UCSD-AML1 (cell line): ENCODE measurements at regions not wholly inside any gene's neighbourhood (a gene's known extent, or its start where the extent isn't known, plus 50 kb on each side); places are given as distances from the start of the nearest gene placed in this dataset.
"Not testable (repeated sequence)": the region's sequence is repeated elsewhere in the genome, so short reads cannot be mapped to it uniquely, and the experiment has no call there.

Source experiments
- DNase-seq: peaks from one replicate; lab custom pipeline; 2025; ENCODE audit not compliant: unreplicated experiment; lab: John Stamatoyannopoulos, UW

DNA sequence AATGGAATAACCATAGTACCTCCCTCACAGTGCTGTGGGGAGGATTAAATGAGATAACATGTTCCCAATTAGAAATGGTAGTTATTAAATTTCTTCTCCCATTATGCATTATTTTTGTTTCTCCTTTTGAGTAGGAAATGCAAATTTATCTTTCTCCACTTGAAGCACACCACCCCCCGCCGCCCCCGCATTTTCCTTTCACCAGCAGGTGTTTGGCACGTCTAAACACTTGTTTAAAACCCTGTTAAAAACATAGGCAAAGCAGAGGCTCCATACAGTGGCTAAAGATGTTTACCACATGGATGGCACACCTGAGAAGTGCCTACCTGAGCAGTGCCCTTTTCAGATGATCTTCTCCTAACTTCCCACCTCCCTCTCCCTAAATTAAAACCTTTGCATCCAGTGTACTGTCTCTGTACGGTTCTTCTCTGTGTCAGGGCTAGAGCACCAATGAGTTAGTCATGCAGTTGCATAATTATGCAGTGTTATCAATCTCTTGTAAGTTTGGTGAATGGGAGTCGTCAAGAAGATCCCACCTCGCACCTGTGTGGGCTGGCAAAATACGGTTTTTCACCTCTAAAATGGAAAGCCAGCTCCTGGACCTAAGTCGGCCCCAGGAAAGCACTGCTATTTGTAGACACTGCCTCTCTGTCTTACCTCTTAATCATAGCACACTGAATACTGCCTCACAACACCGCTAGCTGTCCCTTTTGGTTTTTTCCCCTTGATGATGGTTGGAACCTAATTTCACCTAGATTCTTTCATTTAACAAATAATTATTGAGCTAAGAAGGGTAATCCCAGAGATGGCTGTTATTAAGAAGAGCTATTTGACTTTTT is 122.0 kb downstream of the CT47B1 start:
- no peak for DNase-seq

DNA sequence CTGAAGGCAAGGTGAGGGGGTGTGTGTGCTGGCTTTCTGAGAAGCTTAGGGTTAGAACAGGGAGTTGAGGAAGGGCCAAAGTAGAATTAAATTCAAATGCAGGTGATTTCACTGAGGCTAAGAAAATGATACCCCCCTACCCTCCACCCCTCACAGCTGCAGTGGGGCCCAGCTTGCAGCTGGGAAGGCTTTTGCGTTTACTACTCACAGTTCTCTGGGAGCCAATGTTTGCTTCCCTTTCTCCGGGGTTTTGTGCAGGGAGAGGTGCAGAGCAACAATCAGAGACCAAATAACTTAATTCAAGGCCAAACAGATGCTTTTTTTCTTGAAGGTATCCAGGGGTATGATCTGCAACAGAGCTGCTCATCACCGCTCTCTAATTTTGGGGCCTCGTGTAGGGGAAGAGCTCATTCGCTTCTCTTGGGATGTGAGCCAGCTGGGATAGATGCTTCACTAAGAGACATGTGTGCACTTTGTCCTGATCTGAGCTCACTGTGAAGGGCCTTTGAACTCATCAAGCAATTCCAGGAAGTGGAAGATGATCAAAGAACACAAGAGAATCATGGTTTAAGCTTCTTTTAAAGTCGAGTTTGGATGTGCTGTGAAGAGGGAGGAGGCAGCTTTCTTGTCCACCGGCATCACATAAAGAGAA is 122.7 kb upstream of the C1GALT1C1 start:
- no peak for DNase-seq

DNA sequence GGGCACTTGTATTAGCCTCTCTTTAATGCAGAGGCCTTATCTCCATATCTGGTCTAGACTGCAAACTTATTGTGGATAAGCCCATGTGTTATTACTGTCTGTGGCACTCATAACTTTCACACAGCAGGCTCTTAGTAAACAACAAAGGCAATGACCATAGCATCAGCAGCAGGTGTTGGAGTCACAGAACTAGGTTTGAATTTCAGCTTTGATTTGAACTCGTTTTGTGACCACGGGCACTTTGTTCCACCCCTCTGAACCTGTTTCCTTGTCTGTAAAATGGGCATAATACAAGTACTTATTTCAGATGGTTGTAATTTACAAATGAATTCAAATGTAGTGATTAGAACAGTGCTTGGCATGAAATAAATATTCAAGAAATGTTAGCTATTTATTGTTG is 121.8 kb upstream of the C1GALT1C1 start:
- no peak for DNase-seq

DNA sequence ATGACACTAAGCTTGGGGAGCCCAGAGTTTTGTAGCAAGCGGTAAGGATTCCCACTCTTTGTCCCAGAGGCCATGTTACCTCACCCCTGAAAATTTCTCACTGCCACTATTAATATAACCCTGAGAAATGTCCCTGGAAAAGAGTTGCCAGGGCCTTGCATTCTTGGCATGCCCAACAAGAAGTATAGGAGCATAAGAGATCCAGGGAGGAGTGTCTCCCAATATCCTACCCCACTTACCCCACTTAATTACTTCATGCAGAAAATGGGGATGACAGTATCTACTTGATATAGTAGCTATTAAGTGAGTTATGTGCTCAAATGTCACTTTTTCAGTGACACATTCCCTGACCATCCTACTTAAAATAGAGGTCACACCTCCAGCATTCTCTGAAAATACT is 120.5 kb upstream of the C1GALT1C1 start:
- no peak for DNase-seq

DNA sequence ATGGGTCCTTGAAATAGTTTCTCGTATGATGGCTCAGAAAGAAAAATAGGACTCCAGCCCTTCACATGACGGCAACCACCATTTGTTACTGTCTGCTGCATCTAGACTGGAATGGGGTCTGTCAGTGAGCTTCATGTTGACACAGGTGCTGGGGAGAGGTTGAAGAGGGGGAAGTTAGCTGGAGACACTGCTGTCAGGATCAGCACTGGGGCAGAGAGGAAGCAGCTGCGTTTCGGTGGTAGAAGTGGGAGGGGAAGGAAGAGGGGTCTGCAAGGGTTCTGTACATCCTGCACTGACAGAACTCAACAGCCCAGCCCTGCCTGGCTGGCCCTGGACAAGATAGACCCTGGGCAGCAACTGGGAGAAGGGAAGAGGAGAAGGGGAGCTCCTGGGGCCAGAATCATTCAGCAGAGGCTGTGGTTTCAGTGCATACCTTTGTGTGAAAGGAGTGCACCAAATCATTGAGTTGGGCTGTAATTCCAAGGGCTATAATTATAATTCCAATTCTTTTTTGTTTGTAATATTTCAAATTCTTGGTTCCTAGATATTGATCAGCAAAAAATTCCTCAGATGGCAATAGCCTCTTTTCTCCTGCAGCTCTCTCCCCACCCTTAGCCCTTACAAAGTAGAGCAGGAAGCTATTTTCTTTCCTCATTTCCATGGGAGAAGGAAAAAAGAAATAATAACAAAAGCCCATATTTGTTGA is 119.4 kb upstream of the C1GALT1C1 start:
- peak; percentile 60 for DNase-seq

DNA sequence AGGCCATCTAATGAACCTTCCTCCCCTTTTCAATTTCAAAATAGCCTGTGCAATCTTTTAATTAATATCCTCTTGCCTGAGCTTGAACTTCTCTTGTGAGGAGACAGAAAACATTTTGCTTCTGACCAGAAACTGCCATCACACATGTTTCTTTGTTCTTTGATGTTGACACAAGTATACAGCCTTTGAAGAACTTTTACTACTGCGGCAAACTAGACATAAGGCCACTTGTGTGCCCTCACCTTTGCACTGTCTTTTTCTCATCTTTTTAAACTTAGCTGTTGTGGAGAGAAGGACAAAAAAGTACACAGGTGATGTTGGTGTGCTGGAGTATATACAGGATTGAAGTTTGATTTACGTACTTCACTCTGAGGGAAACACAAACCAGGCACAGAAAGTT is 116.3 kb upstream of the C1GALT1C1 start:
- no peak for DNase-seq

DNA sequence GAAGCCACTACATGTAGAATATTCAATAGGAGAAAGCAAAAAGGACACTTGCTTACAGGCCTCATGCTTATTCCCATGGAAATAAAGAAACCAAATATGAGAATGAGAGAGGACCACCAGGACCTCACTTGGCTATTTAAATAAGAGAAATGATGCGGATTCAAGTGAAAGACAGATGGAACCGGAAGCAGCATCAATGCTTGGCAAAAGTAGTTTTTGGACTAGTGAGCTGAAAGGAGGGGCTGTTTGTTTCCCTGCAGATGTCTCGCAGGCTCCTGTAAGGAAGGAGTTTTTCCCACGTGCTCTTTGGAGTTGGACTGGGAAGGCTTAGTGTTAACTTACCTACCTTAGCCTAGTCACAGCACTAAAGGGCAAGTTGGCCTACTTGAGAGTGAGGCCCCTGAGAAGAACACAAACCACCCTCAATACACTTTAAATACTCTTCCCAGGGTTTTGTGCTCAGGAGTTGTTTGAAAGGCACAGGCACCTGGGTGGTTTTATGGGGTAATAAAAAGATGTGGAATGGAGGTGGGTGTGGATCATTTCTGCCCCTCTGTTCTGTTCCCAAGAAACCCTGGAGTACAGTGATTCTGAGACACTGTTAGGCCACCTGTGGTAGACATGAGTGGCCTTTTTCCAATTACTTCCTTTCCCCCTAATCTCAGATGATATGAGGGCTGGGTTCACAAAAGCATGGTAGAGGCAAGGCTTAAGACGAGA is 113.3 kb upstream of the C1GALT1C1 start:
- DNase-seq = no peak

DNA sequence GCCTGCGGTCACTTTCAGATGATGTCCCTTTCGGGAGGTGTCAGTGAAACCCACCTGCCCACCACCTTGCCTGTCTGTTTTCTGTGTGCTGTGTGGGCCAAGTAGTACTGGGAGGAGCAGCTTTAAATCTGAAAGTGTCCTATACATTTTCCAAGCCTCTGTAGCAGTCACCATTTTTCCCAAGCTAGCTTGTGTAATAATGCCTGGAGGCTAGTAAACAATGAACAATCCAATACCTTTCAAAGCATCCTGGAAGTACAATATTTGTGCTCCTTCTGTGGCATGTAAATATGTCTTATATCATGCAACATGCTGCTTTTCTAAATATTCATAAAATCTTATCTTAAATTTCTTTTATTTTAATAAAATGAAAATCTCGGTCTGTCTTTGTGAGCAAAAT is 111.6 kb upstream of the C1GALT1C1 start:
- DNase-seq = no peak

DNA sequence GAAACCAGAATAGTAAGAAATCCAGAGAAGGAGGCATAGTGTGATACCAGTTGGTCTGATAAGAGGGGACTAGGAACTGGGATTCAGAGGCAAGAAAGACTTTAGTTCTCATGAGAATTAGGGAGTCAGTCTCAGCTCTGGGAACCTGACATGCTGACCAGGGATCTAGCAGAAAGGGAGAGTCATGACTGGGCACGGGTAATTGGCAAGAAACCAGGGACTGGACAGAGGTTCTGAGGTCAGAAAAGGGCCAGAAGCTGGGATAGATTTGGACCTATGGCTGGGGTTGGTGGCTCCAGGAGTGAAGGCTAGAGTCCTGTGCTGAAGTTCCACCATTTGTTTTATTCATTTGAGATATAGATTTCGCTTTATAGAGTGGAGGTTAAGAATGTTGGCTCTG is 110.2 kb upstream of the C1GALT1C1 start:
- DNase-seq = no peak

DNA sequence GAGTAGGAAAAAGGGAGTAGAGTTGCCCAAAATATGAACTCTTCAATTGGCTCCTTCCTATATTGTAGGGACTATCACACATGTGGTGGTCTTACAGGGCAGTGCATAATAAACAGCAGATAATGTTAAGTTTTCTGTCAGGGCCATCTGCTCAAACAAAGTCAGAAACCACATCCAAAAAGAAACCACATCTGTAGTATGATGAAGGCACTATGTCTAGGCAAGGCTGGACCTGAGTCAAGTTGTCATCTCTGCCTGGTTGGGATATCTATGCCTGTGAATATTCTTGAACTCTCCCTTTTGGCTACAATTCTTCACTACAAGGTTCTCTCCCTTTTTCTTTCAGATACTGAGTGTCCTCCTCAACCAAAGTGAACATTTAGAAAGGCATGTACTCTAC is 109.4 kb upstream of the C1GALT1C1 start:
- no peak for DNase-seq

DNA sequence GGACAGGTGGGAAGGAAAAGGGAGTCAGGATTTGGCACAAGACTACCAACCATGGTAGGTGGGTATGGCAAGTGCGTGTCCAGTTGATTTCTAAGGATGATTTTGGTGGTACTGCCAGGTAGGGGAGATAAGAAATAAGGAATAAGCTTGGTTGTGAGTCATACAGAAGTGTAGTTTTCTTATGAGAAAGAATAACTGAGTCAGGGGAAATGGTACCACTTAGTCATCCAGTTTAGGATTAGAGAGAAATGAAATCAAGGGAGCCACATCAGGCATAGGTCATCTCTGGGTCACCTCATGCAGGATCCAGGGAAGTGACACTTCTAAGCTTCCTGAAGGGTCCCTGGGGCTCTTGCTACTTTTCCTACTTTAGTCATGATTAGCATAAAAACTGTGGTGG is 107.1 kb upstream of the C1GALT1C1 start:
- no peak for DNase-seq

DNA sequence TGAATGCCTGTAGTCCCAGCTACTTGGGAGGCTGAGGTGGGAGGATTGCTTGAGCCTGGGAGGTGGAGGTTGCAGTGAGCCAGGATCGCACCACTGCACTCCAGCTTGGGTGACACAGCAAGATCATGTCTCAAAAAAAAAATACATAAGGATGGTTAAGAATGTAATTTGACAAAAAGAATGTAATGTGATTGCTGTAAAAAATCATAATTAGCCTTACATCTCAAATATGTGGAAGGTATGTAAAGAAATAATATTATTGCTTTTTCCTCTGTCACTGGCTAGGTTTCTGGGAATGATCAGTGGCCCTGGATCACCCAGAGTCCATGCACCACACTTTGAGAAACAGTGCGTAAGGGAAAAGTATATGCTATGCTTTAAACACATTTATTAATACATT is 106.1 kb upstream of the C1GALT1C1 start:
- no peak for DNase-seq

DNA sequence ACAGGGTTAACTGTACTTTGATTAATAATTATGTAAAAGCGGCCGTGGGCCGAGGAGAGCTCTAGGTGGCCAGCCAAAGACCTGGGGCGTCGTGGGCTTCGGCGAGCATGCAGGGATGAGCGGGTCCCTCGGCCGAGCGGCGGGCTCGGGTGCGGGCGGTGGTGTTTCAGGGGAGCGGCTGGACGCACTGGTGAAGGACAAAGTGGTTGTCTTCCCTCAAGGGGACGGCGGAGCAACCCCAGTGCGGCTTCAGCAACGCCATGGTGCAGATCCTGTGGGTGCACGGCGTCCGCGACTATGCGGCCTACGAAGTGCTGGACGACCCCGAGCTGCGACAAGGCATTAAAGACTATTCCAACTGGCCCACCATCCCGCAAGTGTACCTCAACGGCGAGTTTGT is 103.0 kb upstream of the C1GALT1C1 start:
- DNase-seq = no peak

DNA sequence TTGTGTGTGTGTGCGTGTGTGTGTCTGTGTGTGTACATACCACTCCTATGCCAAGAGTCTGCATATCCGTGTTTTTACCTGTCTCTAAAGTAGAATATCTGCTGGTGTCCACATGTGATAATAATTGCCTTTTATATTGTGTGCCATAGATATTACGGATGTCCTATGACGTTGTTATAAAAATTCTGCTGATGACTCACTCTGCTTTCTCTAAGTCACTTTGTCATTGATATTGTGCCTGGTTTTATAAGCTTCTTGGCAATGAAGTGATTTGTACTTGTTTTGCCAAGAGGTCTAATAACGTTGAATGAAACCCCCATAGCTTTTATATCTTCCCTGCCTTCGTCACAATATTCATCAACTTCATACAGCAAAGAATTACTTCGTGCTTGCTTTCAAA is 102.6 kb upstream of the C1GALT1C1 start:
- no peak for DNase-seq

DNA sequence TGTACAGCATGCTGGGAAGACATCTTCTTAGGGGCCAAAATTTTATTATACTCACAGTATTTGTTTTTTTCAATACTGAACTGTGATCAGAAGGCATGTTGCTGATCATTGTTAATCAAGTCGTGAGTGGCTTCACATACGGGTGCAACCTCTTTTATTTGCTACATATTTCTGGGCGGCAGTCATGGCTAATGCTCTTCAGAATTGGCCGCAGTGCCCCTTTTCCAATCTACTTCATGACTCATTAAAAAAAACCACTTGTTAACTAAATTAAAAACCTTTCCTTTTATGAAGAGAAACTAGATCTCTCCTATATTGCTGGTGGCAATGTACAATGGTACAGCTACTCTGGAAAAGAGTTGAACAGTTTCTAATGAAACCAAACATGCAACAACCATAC is 101.5 kb upstream of the C1GALT1C1 start:
- DNase-seq = no peak

DNA sequence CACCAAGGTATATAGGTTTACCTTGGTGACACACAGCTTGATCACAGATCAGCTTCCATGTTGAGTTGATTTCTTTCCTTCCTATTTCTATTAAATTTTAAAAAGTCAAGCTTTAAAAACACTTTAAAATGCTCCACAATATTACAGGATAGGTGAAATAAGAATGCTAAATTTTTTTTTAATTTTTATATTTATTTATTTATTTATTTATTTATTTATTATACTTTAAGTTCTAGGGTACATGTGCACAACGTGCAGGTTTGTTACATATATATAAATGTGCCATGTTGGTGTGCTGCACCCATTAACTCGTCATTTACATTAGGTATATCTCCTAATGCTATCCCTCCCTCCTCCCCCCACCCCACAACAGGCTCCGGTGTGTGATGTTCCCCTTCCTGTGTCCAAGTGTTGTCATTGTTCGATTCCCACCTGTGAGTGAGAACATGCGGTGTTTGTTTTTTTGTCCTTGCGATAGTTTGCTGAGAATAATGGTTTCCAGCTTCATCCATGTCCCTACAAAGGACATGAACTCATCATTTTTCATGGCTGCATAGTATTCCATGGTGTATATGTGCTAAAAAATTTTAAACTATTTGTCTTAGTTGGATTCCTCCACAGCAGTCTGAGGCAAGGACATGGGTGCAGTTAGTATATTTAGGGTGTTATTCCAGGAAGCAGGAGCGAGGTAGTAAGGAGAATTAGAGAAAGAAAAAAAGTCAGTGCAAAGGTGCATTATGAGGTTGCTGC is 99.8 kb upstream of the C1GALT1C1 start:
- not testable (repeated sequence) for DNase-seq

DNA sequence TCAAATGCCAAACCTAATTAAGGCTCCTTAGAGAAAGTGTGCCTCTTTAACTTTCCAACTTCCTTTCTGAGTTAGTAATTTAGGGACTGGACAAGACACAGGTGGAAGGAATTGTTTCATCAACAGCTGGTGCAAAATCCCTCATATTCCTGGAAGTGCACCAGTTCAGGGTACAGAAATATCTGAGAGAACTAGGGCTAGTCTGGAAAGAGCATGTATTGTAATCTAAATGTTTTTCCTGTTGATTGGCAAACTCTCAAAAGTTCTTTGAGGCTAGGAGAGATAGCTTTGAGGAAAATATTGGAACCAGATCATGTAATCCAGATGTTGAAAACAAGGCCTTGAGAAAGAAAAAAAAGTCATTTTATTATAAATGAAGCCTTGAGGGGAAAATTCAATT is 98.1 kb upstream of the C1GALT1C1 start:
- DNase-seq = no peak

DNA sequence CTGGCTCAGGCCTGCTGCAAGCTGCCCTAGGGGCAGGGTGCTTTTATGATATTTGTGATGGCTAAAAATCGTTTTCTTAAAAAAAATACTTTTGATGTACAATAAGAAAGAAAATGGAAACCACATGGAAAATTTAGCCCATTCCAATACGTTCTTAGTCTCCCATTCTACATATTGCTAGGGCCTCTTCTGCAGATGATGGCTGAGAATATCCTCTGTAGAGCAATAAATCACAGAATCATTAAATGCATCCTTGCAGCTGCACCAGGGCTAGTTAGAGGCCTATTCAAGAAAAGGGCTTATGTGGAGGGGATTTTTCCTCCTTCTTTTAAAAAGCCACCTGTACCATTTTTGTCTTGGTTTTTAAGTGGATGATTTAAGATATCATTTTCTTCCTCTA is 97.6 kb upstream of the C1GALT1C1 start:
- no peak for DNase-seq

DNA sequence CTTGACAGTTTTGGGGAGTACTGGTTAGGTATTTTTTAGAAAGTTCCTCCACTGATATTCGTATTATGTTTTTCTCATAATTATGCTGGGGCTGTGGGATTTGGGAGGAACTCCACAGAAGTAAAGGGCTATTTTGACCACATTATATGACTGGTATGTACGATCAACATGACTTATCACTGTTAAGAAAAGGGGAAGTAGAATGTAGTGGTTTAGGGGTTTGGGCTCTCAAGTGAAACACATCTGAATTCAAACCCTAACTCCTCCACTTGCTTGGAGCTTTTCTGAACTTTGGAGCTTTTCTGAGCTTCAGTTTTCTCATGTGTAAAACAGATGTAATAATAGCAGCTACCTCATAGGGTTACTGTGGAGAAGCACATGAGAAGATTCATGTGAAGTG is 96.4 kb upstream of the C1GALT1C1 start:
- no peak for DNase-seq

DNA sequence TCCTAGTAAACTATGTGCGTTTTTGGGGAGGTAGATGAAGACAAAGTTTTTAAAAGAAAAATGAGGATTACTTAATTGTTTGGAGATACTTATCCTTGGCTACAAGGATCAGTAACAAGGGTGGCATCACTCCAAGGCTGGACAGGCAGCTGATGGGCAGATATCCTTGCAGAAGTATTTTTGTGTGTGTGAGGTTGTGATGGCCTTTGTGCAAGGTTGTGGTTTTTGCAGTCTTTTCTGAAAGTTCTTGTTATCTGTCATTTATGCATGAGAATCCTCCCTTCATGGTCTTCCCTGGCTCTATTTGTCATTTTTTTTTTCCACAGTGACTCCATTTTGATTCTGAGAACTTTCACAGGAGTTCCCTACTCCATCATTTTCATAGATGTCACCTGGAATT is 96.0 kb upstream of the C1GALT1C1 start:
- no peak for DNase-seq

DNA sequence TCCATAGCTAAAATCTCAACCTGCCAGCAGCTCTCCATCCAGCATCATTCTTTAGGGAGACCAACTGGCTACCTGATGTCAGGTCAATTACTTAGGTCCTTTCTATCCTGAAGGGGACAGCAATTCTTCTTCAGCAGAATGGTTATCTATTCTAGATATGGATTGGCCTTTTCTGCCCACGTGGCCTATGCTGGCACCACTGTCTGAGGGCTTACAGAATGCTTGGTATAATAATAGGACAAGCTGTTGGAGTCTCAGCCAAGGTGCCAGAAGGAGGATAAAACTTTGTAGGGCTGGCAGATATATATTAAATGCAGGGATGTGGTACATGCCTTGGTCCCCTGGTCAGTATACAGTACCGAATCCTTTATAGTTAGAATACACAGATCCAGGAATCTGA is 89.8 kb upstream of the C1GALT1C1 start:
- no peak for DNase-seq
